ENCODE measurements at regions not wholly inside any gene's neighbourhood (a gene's known extent, or its start where the extent isn't known, plus 50 kb on each side); places are given as distances from the start of the nearest gene placed in this dataset.
"Not testable (repeated sequence)": the region's sequence is repeated elsewhere in the genome, so short reads cannot be mapped to it uniquely, and the experiment has no call there.

DNA sequence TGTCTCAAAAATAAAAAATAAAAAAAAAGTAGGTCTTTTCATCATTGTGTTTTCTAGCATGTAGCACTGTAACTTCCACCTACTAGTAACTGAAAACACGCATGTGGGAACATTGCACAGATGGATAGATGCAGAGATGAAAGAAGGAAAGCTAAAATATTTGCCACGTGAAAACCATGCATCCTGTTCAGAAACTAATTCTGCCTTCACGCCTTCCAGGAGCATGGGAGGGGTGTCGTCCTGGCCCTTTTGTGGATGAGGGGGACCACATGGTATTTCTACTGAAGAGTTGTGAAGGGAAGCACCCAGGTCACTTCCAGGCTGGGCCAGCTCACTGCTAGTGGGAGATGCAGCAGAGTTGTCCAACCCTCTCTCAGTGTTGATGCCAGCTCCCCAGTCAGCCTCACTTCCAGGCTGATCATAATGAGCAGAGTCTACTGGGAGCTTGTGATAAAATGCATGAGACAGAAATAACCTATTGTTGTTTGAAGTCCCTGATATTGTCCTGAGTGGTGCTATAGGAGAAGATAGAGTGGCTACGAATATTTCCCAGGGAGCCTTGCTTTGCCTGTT, 287.1 kb upstream of the CELF2 start:
- TF ChIP-seq ZNF274 (IDR thresholded peaks at IDR 0.05; ENCODE audit: low read depth, low read length) (no peak), SUZ12 (IDR thresholded peaks at IDR 0.05; ENCODE audit: extremely low read depth, insufficient read depth, insufficient read length) (no peak), YY1 (IDR thresholded peaks at IDR 0.05; ENCODE audit: insufficient read depth, insufficient read length) (no peak)
- no peaks in the 10 kb centered on the region for H3K4me1 ChIP-seq (ENCODE audit: insufficient read depth, insufficient read length)
- no peak overlapping the region for H3K4me3 ChIP-seq (ENCODE audit: insufficient read length, low read depth)
- H3K27me3 ChIP-seq (ENCODE audit: insufficient read depth, insufficient read length): no peaks in the 10 kb centered on the region
- DNase-seq (ENCODE audit: low read depth, low spot score): no peak
- H3K9ac ChIP-seq (ENCODE audit: insufficient read length, low read depth): no peak overlapping the region
- no peaks in the 10 kb centered on the region for H3K36me3 ChIP-seq (ENCODE audit: insufficient read depth, insufficient read length, low read length)
- H3K9me3 ChIP-seq (ENCODE audit: insufficient read depth, low read length): no peaks in the 10 kb centered on the region

- H3K4me1 ChIP-seq (ENCODE audit: insufficient read depth, insufficient read length): no peaks in the 10 kb centered on the region
- TF ChIP-seq YY1 (IDR thresholded peaks at IDR 0.05; ENCODE audit: insufficient read depth, insufficient read length) (no peak), SUZ12 (IDR thresholded peaks at IDR 0.05; ENCODE audit: extremely low read depth, insufficient read depth, insufficient read length) (no peak), ZNF274 (IDR thresholded peaks at IDR 0.05; ENCODE audit: low read depth, low read length) (no peak)
- no peaks in the 10 kb centered on the region for H3K27me3 ChIP-seq (ENCODE audit: insufficient read depth, insufficient read length)
- H3K4me3 ChIP-seq (ENCODE audit: insufficient read length, low read depth): no peak overlapping the region
- no peak for DNase-seq (ENCODE audit: low read depth, low spot score)
- no peaks in the 10 kb centered on the region for H3K36me3 ChIP-seq (ENCODE audit: insufficient read depth, insufficient read length, low read length)
- no peak overlapping the region for H3K9ac ChIP-seq (ENCODE audit: insufficient read length, low read depth)
- no peaks in the 10 kb centered on the region for H3K9me3 ChIP-seq (ENCODE audit: insufficient read depth, low read length)
Measured at GRCh38 chr10:10731366-10731765, 286.3 kb upstream of the CELF2 start.

- TF ChIP-seq ZNF274 (IDR thresholded peaks at IDR 0.05; ENCODE audit: low read depth, low read length) (no peak), SUZ12 (IDR thresholded peaks at IDR 0.05; ENCODE audit: extremely low read depth, insufficient read depth, insufficient read length) (no peak), YY1 (IDR thresholded peaks at IDR 0.05; ENCODE audit: insufficient read depth, insufficient read length) (no peak)
- Histone ChIP-seq H3K27me3 (ENCODE audit: insufficient read depth, insufficient read length) (no peaks in the 10 kb centered on the region), H3K9me3 (ENCODE audit: insufficient read depth, low read length) (no peaks in the 10 kb centered on the region), H3K4me1 (ENCODE audit: insufficient read depth, insufficient read length) (no peaks in the 10 kb centered on the region), H3K4me3 (ENCODE audit: insufficient read length, low read depth) (no peak overlapping the region), H3K36me3 (ENCODE audit: insufficient read depth, insufficient read length, low read length) (no peaks in the 10 kb centered on the region), H3K9ac (ENCODE audit: insufficient read length, low read depth) (no peak overlapping the region)
- no peak for DNase-seq (ENCODE audit: low read depth, low spot score)
Measured at GRCh38 chr10:10734356-10735064, 283.2 kb upstream of the CELF2 start.

- DNase-seq (ENCODE audit: low read depth, low spot score): peak; percentile 1
- H3K4me3 ChIP-seq (ENCODE audit: insufficient read length, low read depth): no peak overlapping the region
- no peaks in the 10 kb centered on the region for H3K4me1 ChIP-seq (ENCODE audit: insufficient read depth, insufficient read length)
- H3K9ac ChIP-seq (ENCODE audit: insufficient read length, low read depth): no peak overlapping the region
- H3K9me3 ChIP-seq (ENCODE audit: insufficient read depth, low read length): peaks cover 10% of the 10 kb centered on the region
- H3K36me3 ChIP-seq (ENCODE audit: insufficient read depth, insufficient read length, low read length): no peaks in the 10 kb centered on the region
- H3K27me3 ChIP-seq (ENCODE audit: insufficient read depth, insufficient read length): no peaks in the 10 kb centered on the region
- TF ChIP-seq YY1 (IDR thresholded peaks at IDR 0.05; ENCODE audit: insufficient read depth, insufficient read length) (no peak), SUZ12 (IDR thresholded peaks at IDR 0.05; ENCODE audit: extremely low read depth, insufficient read depth, insufficient read length) (no peak), ZNF274 (IDR thresholded peaks at IDR 0.05; ENCODE audit: low read depth, low read length) (no peak)
Measured at GRCh38 chr10:10745291-10745690, 272.4 kb upstream of the CELF2 start.

DNA sequence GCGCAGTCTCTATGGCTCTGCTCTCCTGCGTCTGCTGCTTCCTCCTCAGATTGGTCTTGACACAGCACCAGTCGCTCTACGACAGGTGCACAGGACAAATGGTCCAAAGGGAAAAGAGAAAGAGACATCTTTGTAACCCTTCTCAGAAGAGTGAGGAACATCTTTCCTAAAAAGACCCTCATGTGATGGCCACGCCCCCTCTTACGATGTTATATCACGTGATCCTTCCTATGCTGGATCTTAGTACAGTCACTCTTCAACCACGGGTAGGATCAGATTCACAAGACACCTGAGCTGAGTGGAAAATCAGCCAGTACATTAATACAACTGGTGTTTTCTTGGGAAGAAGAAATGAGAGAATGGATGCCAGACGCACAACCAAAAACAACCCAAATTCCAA, 262.2 kb upstream of the CELF2 start:
- Histone ChIP-seq H3K9me3 (ENCODE audit: insufficient read depth, low read length) (no peaks in the 10 kb centered on the region), H3K4me3 (ENCODE audit: insufficient read length, low read depth) (no peak overlapping the region), H3K27me3 (ENCODE audit: insufficient read depth, insufficient read length) (no peaks in the 10 kb centered on the region), H3K4me1 (ENCODE audit: insufficient read depth, insufficient read length) (no peaks in the 10 kb centered on the region), H3K9ac (ENCODE audit: insufficient read length, low read depth) (no peak overlapping the region), H3K36me3 (ENCODE audit: insufficient read depth, insufficient read length, low read length) (no peaks in the 10 kb centered on the region)
- TF ChIP-seq SUZ12 (IDR thresholded peaks at IDR 0.05; ENCODE audit: extremely low read depth, insufficient read depth, insufficient read length): no peak
- TF ChIP-seq ZNF274 (IDR thresholded peaks at IDR 0.05; ENCODE audit: low read depth, low read length): no peak
- no peak for TF ChIP-seq YY1 (IDR thresholded peaks at IDR 0.05; ENCODE audit: insufficient read depth, insufficient read length)
- DNase-seq (ENCODE audit: low read depth, low spot score): no peak

DNA sequence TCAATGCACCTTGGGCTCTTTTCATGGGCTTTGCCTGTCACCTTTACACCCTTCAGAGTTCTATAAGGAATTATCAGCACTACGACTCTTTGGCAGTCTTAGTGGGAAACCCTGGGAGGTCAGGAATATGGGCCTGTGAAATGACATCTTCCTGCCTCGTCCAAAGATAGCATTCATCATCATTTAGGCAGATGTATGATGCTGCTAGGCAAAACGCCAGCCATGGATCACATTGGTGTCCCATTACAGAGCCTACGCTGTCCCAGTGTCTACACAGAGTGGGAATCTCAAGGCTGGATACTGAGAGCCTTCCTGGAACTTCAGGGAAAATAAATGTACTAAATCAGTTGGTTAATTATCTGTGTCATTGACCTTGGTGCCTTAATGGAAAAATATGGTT, 259.4 kb upstream of the CELF2 start:
- no peak for TF ChIP-seq YY1 (IDR thresholded peaks at IDR 0.05; ENCODE audit: insufficient read depth, insufficient read length)
- TF ChIP-seq ZNF274 (IDR thresholded peaks at IDR 0.05; ENCODE audit: low read depth, low read length): no peak
- TF ChIP-seq SUZ12 (IDR thresholded peaks at IDR 0.05; ENCODE audit: extremely low read depth, insufficient read depth, insufficient read length): no peak

DNA sequence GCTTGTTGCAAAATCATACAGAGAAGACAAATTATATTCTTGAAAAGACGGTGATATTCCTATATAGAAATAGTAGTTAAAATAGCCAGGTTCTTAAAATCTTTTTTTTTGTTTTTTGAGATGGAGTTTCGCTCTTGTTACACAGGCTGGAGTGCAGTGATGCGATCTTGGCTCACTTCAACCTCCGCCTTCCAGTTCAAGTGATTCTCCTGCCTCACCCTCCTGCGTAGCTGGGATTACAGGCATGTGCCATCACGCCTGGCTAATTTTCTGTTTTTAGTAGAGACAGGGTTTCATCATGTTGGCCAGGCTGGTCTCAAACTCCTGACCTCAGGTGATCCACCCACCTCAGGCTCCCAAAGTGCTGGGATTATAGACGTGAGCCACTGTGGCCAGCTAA, 257.9 kb upstream of the CELF2 start:
- H3K4me1 ChIP-seq (ENCODE audit: insufficient read depth, insufficient read length); DNase-seq (ENCODE audit: low read depth, low spot score); H3K9me3 ChIP-seq (ENCODE audit: insufficient read depth, low read length); H3K9ac ChIP-seq (ENCODE audit: insufficient read length, low read depth); H3K4me3 ChIP-seq (ENCODE audit: insufficient read length, low read depth); H3K36me3 ChIP-seq (ENCODE audit: insufficient read depth, insufficient read length, low read length); H3K27me3 ChIP-seq (ENCODE audit: insufficient read depth, insufficient read length): not testable (repeated sequence)

More for the DNA sequence above, 259.4 kb upstream of the CELF2 start:
- DNase-seq (ENCODE audit: low read depth, low spot score): no peak
- H3K36me3 ChIP-seq (ENCODE audit: insufficient read depth, insufficient read length, low read length): no peaks in the 10 kb centered on the region
- H3K4me3 ChIP-seq (ENCODE audit: insufficient read length, low read depth): no peak overlapping the region
- H3K27me3 ChIP-seq (ENCODE audit: insufficient read depth, insufficient read length): no peaks in the 10 kb centered on the region
- no peaks in the 10 kb centered on the region for H3K4me1 ChIP-seq (ENCODE audit: insufficient read depth, insufficient read length)
- no peaks in the 10 kb centered on the region for H3K9me3 ChIP-seq (ENCODE audit: insufficient read depth, low read length)
- no peak overlapping the region for H3K9ac ChIP-seq (ENCODE audit: insufficient read length, low read depth)
